GM12878 (cell line): ENCODE measurements at regions not wholly inside any gene's neighbourhood (a gene's known extent, or its start where the extent isn't known, plus 50 kb on each side); places are given as distances from the start of the nearest gene placed in this dataset.

Experiments used
- ATAC-seq: fragments of 200-7000 bp; cut with Tn5 transposase; 3 replicates; pipeline ENCODE4 v1.9.1; 2020; ENCODE audit warnings: mild to moderate bottlenecking, moderate library complexity
- BruUV-seq: library from RNA; stranded (reverse); fragments of 400-500 nt; replicated peaks from 2 replicates; lab custom pipeline; 2021; lab: Mats Ljungman, UMichigan
- CTCF ChIA-PET: fragments of 300-600 bp; sonication (Branson Sonifier 250); formaldehyde crosslinking; extraction: SDS; loops from one replicate; lab custom pipeline; 2021; ENCODE audit warnings: inconsistent platforms; lab: Yijun Ruan, JAX
- POLR2A ChIA-PET: fragments of 350-600 bp; formaldehyde crosslinking; extraction: SDS; loops from one replicate; lab custom pipeline; 2021; ENCODE audit warnings: inconsistent platforms; lab: Charles Lee
- RAD21 ChIA-PET: fragments of 300-600 bp; sonication (Branson Sonifier 250); formaldehyde crosslinking; loops from one replicate; lab custom pipeline; 2023; ENCODE audit warnings: antibody characterized with exemption; ENCODE audit not compliant: unreplicated experiment; lab: Charles Lee
- SMC1A ChIA-PET: fragments of 300-600 bp; sonication (Branson Sonifier 250); formaldehyde crosslinking; loops from one replicate; lab custom pipeline; 2023; ENCODE audit not compliant: unreplicated experiment, uncharacterized antibody; lab: Charles Lee
- DNase-seq: peaks from one replicate; pipeline ENCODE4 v3.0.0-alpha.2; 2011; ENCODE audit warnings: low read depth, low spot score
- FAIRE-seq: peaks from 3 replicates; lab custom pipeline; 2011; peaks lifted over from hg19 to GRCh38; lab: Jason Lieb, UNC
- H2AFZ ChIP-seq: 2 replicates; pipeline ENCODE4 v1.6.0; 2011; ENCODE audit warnings: low read depth, low read length, control low read depth; ENCODE audit not compliant: control insufficient read depth
- H3K27ac ChIP-seq: 2 replicates; pipeline ENCODE4 v1.5.1; 2011; ENCODE audit warnings: control low read depth; ENCODE audit not compliant: control insufficient read depth, insufficient read depth
- H3K27me3 ChIP-seq, 2 experiments: replicated peaks in 1 of 2; 2 replicates each; pipeline versions ENCODE4 v1.6.0 to v1.6.1; 2011; ENCODE audit warnings: low read length in 1 of 2; ENCODE audit not compliant: control insufficient read depth in 2 of 2, insufficient read depth in 2 of 2
- H3K36me3 ChIP-seq, 2 experiments: 2 replicates each; pipeline ENCODE4 v1.5.1; 2011; ENCODE audit warnings: low read length in 1 of 2; ENCODE audit not compliant: control insufficient read depth in 2 of 2, insufficient read depth in 2 of 2
- H3K4me1 ChIP-seq: 2 replicates; pipeline ENCODE4 v1.6.1; 2011; ENCODE audit warnings: mild to moderate bottlenecking, low read length, moderate library complexity, mixed read lengths; ENCODE audit not compliant: control insufficient read depth, insufficient read depth
- H3K4me2 ChIP-seq: 2 replicates; pipeline ENCODE4 v1.6.0; 2011; ENCODE audit warnings: control low read depth; ENCODE audit not compliant: control insufficient read depth, insufficient read depth
- H3K4me3 ChIP-seq: fragments of 200-600 bp; sonication (generic); 2 replicates; pipeline ENCODE4 v1.5.1; 2016
- H3K79me2 ChIP-seq: 2 replicates; pipeline ENCODE4 v1.6.0; 2011; ENCODE audit warnings: low read length; ENCODE audit not compliant: control insufficient read depth, insufficient read depth
- H3K9ac ChIP-seq: 2 replicates; pipeline ENCODE4 v1.8.0; 2011; ENCODE audit warnings: low read length, control low read depth, mixed read lengths; ENCODE audit not compliant: control insufficient read depth, insufficient read depth
- H3K9me3 ChIP-seq: replicated peaks from 3 replicates; pipeline ENCODE4 v1.5.1; 2011; ENCODE audit warnings: mild to moderate bottlenecking, low read length; ENCODE audit not compliant: control insufficient read depth, insufficient read depth
- H4K20me1 ChIP-seq: 2 replicates; pipeline ENCODE4 v1.6.0; 2011; ENCODE audit not compliant: control insufficient read depth, insufficient read depth
- BACH1 ChIP-seq: fragments of 450-650 bp; IDR thresholded peaks from 2 replicates; pipeline ENCODE4 v1.6.1; 2017; ENCODE audit warnings: mild to moderate bottlenecking, borderline replicate concordance
- IRF4 ChIP-seq: IDR thresholded peaks from 2 replicates; pipeline ENCODE4 v1.6.1; 2011; ENCODE audit warnings: low read depth, low read length
- JUND ChIP-seq: IDR thresholded peaks from 2 replicates; pipeline ENCODE4 v1.6.1; 2012; ENCODE audit warnings: low read depth, mild to moderate bottlenecking, low read length, improper control_type of control experiment, moderate library complexity
- KDM1A ChIP-seq: fragments of 200-600 bp; sonication (generic); IDR thresholded peaks from 2 replicates; pipeline ENCODE4 v1.6.1; 2016; ENCODE audit warnings: borderline replicate concordance
- NR2C1 ChIP-seq: fragments of 450-650 bp; IDR thresholded peaks from 2 replicates; pipeline ENCODE4 v1.6.1; 2017; ENCODE audit warnings: antibody characterized with exemption, mild to moderate bottlenecking, moderate library complexity
- PKNOX1 ChIP-seq: fragments of 450-650 bp; IDR thresholded peaks from 2 replicates; pipeline ENCODE4 v1.6.1; 2016; ENCODE audit warnings: mild to moderate bottlenecking
- POLR2A ChIP-seq: IDR thresholded peaks from 2 replicates; pipeline ENCODE4 v1.6.1; 2011; ENCODE audit warnings: low read depth, mild to moderate bottlenecking, low read length
- POLR2AphosphoS5 ChIP-seq: IDR thresholded peaks from 2 replicates; pipeline ENCODE4 v1.6.1; 2011; ENCODE audit warnings: mild to moderate bottlenecking, low read length, inconsistent platforms
- RBBP5 ChIP-seq: fragments of 200-600 bp; sonication (generic); conservative IDR thresholded peaks from 2 replicates; pipeline ENCODE4 v1.6.1; 2016
- SREBF1 ChIP-seq: IDR thresholded peaks from 2 replicates; pipeline ENCODE4 v1.6.1; 2012; ENCODE audit warnings: mild to moderate bottlenecking, low read length
- ZNF384 ChIP-seq: IDR thresholded peaks from 2 replicates; pipeline ENCODE4 v1.6.1; 2012; ENCODE audit warnings: low read depth, mild to moderate bottlenecking, low read length, improper control_type of control experiment, borderline replicate concordance
- ZNF687 ChIP-seq: fragments of 450-650 bp; IDR thresholded peaks from 2 replicates; pipeline ENCODE4 v1.6.1; 2017; ENCODE audit warnings: mild to moderate bottlenecking, moderate library complexity
- WGBS: methylation state at CpG from one replicate; pipeline ENCODE4 v1.1.6; 2016; ENCODE audit warnings: low lambda C conversion rate; ENCODE audit not compliant: insufficient replicate concordance, insufficient coverage; ENCODE audit errors: missing lambda C conversion rate; 5-methylcytosine and 5-hydroxymethylcytosine counted together
- in situ Hi-C: fragments of 300-500 bp; cut with MboI; formaldehyde crosslinking; loops from 9 replicates; pipeline ENCODE4 v1.14.3; 2018; ENCODE audit warnings: mixed read lengths
- intact Hi-C: fragments of 100-400 bp; cut with micrococcal nuclease; formaldehyde crosslinking; loops from one replicate; pipeline ENCODE4 v1.14.2; 2022; ENCODE audit not compliant: unreplicated experiment
- TF ChIP-seq, protein P1 (sequence below): IDR thresholded peaks from 2 replicates; pipeline ENCODE4 v1.6.1; 2011; ENCODE audit warnings: borderline replicate concordance, low read depth, mild to moderate bottlenecking, moderate library complexity, low read length; ENCODE audit not compliant: insufficient read depth, poor library complexity, severe bottlenecking

DNA sequence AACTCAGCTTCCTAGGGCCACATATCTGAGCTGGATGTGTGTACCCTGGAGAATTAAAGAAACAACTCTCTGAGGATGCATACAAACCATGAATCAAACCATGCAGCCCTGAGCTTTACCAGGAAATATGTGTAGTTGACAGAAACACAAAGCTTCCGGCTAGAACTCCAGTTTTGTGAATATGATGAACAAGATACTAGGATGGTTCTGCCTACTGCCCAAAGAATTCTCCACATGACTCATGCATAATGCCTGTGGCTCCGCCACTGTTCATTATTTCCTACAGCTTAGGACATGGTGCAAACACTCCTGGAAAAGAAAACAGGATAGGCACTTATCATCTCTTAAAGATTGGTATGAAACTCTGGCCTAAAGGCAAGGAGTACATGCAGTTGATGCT is 343.4 kb downstream of the DNAH5 start:
- TF ChIP-seq IRF4 (no peak), PKNOX1 (no peak), RBBP5 (no peak), SREBF1 (no peak), ZNF384 (no peak), NR2C1 (no peak), KDM1A (no peak), JUND (no peak)
- no peak overlapping the region for H2AFZ ChIP-seq
- 0% methylated on average over 2 of the region's 2 CpGs for WGBS
- no peaks in the 10 kb centered on the region for H3K79me2 ChIP-seq
- no peaks in the 10 kb centered on the region for H3K36me3 ChIP-seq
- ATAC-seq (no peak), FAIRE-seq (no peak), DNase-seq (no peak)
- H3K9me3 ChIP-seq: no peaks in the 10 kb centered on the region
- H3K4me3 ChIP-seq: no peak overlapping the region
- no TSS peak for BruUV-seq
- no peaks in the 10 kb centered on the region for H3K27me3 ChIP-seq
- H3K27ac ChIP-seq: no peak overlapping the region
- ChIA-PET RAD21 (no interaction called here), SMC1A (no interaction called here), POLR2A (no interaction called here), CTCF (interaction anchor here (1.0 kb wide), 1 partner anchor 10 kb away, joined by 3 read pairs; no protein-coding TSS in a partner anchor)
- intact Hi-C loops (no loop called here), in situ Hi-C loops (no loop called here)
- no peak overlapping the region for H3K4me2 ChIP-seq
- no peaks in the 10 kb centered on the region for H4K20me1 ChIP-seq
- H3K4me1 ChIP-seq: no peaks in the 10 kb centered on the region
- no peak overlapping the region for H3K9ac ChIP-seq

DNA sequence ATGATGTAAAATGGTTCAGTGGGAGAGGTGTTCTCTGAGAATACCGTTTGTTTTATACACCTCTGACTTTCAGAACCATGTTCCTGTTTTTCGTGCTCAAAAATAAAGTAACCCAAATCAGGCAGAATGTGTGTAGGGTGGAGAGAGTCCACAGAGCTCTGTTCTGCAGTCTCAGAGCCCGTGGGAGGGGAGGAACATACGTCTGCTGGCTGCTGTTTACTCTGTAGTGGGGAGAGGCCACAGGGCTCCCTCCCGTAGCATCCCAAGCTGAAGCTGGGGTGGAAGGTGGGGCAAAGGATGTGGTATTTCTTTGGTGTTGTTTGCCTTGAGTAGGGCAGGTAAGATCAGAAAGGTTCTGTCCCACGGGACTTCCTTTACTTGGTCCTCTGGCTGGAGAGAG is 348.5 kb downstream of the DNAH5 start:
- Histone ChIP-seq H3K79me2 (no peaks in the 10 kb centered on the region), H3K4me3 (no peak overlapping the region), H3K27ac (no peak overlapping the region), H3K9me3 (no peaks in the 10 kb centered on the region), H3K36me3 (no peaks in the 10 kb centered on the region), H2AFZ (no peak overlapping the region), H3K4me1 (no peaks in the 10 kb centered on the region), H3K4me2 (no peak overlapping the region), H3K27me3 (no peaks in the 10 kb centered on the region), H4K20me1 (no peaks in the 10 kb centered on the region), H3K9ac (no peak overlapping the region)
- ATAC-seq (no peak), DNase-seq (no peak), FAIRE-seq (no peak)
- intact Hi-C loops (no loop called here), in situ Hi-C loops (no loop called here)
- no peak for TF ChIP-seq BACH1
- no peak for TF ChIP-seq ZNF384
- TF ChIP-seq, protein P1, sequence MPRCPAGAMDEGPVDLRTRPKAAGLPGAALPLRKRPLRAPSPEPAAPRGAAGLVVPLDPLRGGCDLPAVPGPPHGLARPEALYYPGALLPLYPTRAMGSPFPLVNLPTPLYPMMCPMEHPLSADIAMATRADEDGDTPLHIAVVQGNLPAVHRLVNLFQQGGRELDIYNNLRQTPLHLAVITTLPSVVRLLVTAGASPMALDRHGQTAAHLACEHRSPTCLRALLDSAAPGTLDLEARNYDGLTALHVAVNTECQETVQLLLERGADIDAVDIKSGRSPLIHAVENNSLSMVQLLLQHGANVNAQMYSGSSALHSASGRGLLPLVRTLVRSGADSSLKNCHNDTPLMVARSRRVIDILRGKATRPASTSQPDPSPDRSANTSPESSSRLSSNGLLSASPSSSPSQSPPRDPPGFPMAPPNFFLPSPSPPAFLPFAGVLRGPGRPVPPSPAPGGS: no peak
- TF ChIP-seq POLR2A: no peak
- no peak for TF ChIP-seq ZNF687
- TF ChIP-seq POLR2AphosphoS5: no peak
- CTCF ChIA-PET: no interaction called here
- 0% methylated on average over 6 of the region's 6 CpGs for WGBS
- SMC1A ChIA-PET: no interaction called here
- BruUV-seq: no TSS peak
- POLR2A ChIA-PET: no interaction called here
- RAD21 ChIA-PET: no interaction called here
